A673 (cell line): ENCODE measurements at regions not wholly inside any gene's neighbourhood (a gene's known extent, or its start where the extent isn't known, plus 50 kb on each side); places are given as distances from the start of the nearest gene placed in this dataset.

Experiments used
- CTCF ChIP-seq: fragments of 300-800, 200-600 bp; sonication (generic); conservative IDR thresholded peaks from 2 replicates; pipeline ENCODE4 v1.5.1; 2017; ENCODE audit warnings: low read depth, mild to moderate bottlenecking, antibody characterized with exemption, low read length, moderate library complexity, mixed read lengths
- EZH2 ChIP-seq: fragments of 200-600 bp; sonication (generic); IDR thresholded peaks from 2 replicates; pipeline ENCODE4 v1.6.1; 2017; ENCODE audit warnings: borderline replicate concordance, low read depth, mild to moderate bottlenecking, mixed read lengths, antibody characterized with exemption, low read length; ENCODE audit not compliant: poor library complexity, severe bottlenecking

GRCh38 chr5:117252566-117252965 is 677.9 kb upstream of the SEMA6A start:
- TF ChIP-seq CTCF (no peak), EZH2 (no peak)
